GM19238 (cell line): ENCODE measurements at regions not wholly inside any gene's neighbourhood (a gene's known extent, or its start where the extent isn't known, plus 50 kb on each side); places are given as distances from the start of the nearest gene placed in this dataset.
"Not testable (repeated sequence)": the region's sequence is repeated elsewhere in the genome, so short reads cannot be mapped to it uniquely, and the experiment has no call there.

Experiments used
- DNase-seq: peaks from one replicate; pipeline ENCODE4 v3.0.0; 2011; ENCODE audit warnings: low spot score; ENCODE audit not compliant: insufficient read length

- no peak for DNase-seq
These were observed 53.5 kb upstream of the EPB41L4A start for GRCh38 chr5:112472614-112473013.

DNA sequence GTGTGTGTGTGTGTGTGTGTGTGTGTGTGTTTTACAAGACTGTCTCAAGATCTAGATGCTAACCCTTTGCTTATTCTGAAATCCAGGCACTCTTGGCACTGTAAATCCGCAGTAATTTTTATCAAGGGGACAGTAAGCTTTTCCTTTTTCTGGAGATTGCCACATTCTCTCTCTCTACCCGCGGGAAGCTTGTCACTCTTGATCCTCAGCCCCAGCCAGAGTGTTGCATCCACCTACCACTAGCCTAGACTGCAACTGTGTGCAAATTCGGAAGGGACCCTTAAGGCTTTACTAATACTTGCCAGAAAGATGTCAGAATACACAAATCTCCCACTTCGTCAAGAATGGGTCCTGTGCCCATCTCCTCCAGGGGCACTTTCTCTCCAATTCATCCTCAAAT lies 54.9 kb upstream of the EPB41L4A start:
- no peak for DNase-seq

GRCh38 chr5:112475747-112476365 lies 56.8 kb upstream of the EPB41L4A start:
- DNase-seq = no peak

- DNase-seq = no peak
These were observed 60.3 kb upstream of the EPB41L4A start for GRCh38 chr5:112479418-112479817.

GRCh38 chr5:112480501-112480900 lies 61.4 kb upstream of the EPB41L4A start:
- DNase-seq = no peak

DNA sequence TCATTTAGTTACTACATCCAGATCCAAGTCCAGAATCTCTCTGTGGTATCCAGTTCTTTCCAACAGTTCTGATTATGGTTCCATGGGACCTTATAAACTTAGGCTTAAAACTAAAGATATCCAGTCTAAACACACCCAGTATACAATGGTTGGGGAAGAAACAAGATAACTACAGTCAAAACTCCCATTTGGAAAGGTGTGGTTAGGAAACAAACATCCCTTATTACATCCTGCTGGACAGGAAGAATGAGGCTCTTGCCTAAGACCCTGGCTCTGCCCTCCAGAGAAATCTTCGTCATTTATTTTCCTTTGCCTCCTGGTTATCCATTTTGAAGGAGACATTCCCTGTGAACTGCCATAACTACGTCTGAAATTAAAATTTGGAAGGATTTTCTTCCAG lies 64.6 kb upstream of the EPB41L4A start:
- no peak for DNase-seq

GRCh38 chr5:112485934-112486355 lies 66.9 kb upstream of the EPB41L4A start:
- no peak for DNase-seq

- no peak for DNase-seq
These were observed 72.2 kb upstream of the EPB41L4A start for GRCh38 chr5:112491257-112491656.

- DNase-seq = peak; percentile 21
These were observed 73.2 kb upstream of the EPB41L4A start for GRCh38 chr5:112492291-112492690.

GRCh38 chr5:112503749-112504501 lies 84.8 kb upstream of the EPB41L4A start:
- not testable (repeated sequence) for DNase-seq

- not testable (repeated sequence) for DNase-seq
These were observed 90.0 kb upstream of the EPB41L4A start for GRCh38 chr5:112509097-112509496.

DNA sequence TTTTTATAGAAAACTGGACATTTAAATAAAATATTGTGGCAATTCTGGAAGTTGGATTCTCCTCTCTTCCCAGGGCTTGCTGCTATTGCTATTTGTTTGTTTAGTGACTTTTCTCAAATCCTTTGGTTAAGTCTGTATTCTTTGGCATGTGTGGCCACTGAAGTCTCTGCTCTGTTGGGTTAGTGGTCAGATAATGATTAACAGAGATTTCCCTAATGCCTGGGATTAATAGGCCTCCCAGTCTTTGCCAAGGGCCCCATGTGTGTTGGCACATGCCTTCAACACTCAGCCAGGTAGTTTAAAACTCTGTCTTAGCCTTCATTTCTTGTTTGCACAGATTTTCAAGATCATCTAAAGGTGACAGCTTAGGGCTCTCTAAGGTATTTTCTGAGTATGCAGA lies 92.8 kb upstream of the EPB41L4A start:
- no peak for DNase-seq

- DNase-seq = no peak
These were observed 93.8 kb upstream of the EPB41L4A start for GRCh38 chr5:112512901-112513300.

GRCh38 chr5:112514111-112514510 lies 95.0 kb upstream of the EPB41L4A start:
- no peak for DNase-seq

DNA sequence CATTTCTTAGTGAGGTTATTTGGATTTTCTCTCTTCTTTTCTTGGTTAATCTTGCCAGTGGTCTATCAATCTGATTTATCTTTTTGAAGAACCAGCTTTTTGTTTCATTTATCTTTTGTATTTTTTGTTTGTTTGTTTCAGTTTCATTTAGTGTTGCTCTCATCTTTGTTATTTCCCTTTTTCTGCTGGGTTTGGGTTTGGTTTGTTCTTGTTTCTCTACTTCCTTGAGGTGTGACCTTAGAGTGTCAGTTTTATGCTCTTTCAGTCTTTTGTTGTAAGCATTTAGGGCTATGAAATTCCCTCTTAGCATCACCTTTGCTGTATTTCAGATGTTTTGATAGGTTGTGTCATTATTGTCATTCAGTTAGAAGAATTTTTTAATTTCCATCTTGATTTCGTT lies 101.4 kb upstream of the EPB41L4A start:
- not testable (repeated sequence) for DNase-seq

- DNase-seq = not testable (repeated sequence)
These were observed 104.0 kb upstream of the EPB41L4A start for GRCh38 chr5:112522891-112523673.

DNA sequence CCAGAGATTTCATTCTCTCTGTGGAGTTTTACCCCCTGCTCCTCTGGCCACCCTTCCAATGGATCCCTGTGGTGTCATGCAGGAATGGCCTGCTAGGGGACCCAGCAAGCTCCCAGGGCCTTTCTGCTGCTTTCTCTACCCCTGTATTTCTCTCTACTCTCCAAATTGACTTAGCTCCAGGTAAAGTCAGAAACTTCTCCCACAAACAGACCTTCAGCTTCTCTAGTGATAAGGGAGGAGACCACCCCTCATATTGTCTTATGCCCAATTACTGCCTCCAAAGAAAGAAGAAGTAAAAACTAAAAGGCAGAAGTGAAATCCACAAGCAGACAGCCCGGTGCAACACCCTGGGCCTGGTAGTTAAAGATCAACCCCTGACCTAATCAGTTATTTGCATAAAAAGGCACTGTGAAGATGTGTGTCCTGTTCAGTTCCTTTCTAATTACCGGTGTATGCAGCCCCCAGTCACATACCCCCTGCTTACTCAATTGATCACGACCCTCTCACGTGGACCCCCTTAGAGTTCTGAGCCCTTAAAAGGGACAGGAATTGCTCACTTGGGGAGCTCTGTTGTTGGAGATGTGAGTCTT lies 104.7 kb upstream of the EPB41L4A start:
- not testable (repeated sequence) for DNase-seq

- no peak for DNase-seq
These were observed 106.1 kb upstream of the EPB41L4A start for GRCh38 chr5:112525217-112525616.

- no peak for DNase-seq
These were observed 109.9 kb upstream of the EPB41L4A start for GRCh38 chr5:112528928-112529327.

DNA sequence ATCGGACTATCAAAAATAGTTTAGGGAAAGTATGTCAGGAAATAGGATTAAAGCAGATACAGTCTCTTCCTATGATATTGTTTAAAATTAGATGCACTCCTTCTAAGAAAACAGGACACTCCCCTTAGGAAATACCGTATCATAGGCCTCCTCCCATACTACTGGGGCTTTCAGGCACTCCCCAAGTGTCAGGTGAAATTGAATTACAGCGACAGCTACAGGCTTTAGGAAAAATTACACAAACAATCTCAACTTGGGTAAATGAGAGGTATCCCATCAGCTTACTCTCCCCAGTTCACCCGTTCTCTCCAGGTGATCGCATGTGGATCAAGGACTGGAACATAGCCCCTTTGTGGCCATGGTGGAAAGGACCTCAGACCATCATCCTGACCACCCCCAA lies 110.4 kb upstream of the EPB41L4A start:
- no peak for DNase-seq

DNA sequence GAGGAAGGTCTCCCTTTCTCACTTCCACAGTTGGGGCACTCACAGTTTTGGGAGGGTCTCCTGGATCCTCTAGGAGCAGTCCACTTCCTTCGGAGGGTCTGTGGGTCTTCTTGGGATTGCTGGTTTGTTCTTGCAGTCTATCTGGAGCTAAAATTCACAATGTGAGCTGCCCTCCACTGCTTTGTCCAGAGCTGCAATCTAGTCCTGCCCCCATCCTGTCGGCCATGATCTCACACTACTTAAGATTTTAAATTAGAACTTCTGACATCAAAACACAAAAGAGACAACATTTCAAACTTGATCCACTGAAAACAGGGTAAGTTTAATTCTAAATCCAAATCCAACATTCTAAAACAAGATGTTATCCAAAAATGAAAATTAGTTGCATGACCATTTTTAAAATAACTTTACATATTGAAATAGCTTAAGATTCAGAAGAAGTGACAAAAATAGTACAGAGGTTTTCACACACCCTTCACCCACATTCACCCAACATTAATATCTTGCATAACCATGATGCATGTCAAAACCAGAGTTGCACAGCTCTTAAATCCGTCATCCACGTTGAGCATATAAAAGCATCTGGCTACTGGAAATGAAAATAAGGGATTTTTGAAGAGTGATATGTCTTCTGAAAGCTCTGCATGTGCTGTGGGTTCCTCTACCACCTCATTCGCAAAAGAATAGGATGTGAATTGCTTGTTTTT lies 113.7 kb upstream of the EPB41L4A start:
- no peak for DNase-seq
